ELF-1 (cell line): ENCODE measurements at regions not wholly inside any gene's neighbourhood (a gene's known extent, or its start where the extent isn't known, plus 50 kb on each side); places are given as distances from the start of the nearest gene placed in this dataset.

Experiments
- DNase-seq: peaks from one replicate; pipeline ENCODE4 v3.0.0-alpha.2; 2016; ENCODE audit warnings: low read depth, low spot score

DNA sequence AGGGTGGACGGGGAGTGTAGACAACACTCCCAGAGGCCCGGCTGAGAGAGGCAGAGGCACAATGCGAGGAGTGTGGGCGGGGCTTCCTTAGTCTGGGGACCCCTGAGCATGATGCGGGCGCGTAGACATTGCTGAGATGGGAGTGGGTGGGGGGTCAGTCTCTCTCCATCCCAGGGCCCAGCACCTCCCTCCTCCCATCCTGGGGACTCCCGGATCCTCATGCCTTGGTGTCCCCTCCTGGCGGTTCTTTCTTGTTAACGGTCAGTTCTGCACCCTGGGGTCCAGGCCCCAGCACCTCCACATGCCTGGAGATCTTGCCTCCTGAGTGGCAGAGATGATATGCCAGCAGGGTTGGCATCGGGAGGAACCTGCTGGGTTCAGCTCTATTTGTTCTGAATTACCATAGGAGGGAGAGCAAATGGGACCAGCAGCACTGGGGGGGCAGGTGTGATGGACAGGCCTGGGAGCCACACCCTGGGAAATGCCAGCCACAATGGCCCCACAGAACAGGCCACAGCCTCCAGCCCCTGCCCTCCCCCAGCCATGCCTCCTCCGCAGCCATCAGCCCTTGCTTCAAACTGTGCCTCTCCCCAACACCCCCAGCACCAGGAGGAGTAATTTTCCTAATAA is 55.7 kb downstream of the RTL6 start:
- no peak for DNase-seq

DNA sequence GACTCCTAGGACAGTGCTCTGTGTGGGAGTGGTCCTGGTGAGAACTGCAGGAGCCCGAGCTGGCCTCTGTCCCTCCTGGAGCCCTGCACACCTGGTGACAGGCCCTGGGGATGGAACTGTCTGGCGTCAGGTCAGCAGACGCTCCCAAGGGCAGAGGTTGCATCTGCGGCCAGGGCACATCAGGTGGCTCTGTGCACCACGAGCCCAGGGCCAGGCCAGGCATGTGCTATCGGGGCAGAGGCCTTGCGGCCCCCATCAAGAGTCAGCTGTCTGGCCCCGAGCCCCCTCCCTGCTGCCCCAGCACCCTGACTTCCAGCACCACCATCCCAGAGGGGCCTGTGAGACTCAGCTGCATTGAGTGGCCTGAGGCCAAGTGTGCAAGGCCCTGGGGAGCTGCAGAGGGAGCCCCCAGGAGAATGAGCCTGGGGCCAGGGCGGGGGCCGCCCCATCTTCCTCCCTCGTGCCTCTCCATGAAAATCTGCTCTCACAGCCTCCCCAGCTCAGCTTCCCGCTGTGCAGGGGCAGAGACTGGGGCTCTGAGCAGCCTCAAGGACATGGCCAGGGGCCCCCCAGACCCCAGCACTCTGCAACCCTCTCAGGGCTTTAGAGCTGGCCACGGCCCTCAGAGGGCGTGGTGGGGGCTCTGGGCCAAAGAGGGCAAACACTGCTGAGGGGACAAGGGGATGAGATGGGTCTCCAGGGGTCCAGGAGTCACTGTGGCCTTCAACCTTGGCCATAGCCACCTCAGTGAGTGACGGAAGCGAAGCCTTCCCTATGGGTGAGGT is 56.4 kb downstream of the RTL6 start:
- DNase-seq = no peak

DNA sequence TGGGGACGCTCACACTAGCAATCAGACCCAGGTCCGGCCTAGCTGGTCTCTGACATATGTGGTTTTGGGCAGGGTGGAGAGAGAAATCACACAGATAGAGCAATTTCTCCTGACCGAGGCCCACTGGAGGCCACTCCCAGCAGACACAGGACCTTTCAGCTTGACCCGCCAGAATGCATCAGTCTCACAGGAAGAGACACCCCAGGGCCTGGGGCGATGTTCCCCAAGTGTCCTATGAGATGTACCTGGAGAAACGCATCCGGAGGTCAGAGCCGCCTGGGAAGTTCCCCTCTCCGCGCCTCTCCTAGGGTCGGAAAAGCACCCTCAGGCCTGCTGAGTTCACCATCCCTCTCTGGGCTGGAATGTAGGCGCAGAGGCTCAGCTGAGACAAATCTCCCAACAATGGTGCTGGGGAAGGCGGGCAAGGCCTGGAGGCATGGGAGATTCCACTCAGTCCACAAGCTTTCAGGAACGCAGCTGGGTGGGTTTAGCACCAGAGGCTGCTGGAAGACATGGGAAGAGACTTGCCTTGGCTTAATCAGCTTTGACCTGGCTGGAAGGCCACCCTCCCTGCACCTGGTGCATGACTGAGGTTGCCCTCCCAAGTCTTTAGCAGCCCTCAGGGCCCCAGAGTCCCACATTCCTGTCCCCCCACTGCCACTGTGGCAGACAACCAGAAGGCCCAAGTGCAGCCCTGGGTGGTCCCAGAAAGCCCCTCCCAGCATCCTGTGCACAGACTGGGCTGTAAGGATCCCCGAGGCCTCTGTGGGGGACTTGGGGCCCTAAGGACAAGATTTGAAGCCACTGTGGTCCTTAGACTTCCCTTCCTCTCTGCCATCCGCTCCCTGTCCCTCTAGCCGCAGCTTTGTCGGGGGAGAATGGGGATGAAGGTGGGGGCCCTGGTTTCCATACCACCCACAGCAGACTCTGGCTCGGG is 57.5 kb downstream of the RTL6 start:
- DNase-seq = peak; percentile 86

DNA sequence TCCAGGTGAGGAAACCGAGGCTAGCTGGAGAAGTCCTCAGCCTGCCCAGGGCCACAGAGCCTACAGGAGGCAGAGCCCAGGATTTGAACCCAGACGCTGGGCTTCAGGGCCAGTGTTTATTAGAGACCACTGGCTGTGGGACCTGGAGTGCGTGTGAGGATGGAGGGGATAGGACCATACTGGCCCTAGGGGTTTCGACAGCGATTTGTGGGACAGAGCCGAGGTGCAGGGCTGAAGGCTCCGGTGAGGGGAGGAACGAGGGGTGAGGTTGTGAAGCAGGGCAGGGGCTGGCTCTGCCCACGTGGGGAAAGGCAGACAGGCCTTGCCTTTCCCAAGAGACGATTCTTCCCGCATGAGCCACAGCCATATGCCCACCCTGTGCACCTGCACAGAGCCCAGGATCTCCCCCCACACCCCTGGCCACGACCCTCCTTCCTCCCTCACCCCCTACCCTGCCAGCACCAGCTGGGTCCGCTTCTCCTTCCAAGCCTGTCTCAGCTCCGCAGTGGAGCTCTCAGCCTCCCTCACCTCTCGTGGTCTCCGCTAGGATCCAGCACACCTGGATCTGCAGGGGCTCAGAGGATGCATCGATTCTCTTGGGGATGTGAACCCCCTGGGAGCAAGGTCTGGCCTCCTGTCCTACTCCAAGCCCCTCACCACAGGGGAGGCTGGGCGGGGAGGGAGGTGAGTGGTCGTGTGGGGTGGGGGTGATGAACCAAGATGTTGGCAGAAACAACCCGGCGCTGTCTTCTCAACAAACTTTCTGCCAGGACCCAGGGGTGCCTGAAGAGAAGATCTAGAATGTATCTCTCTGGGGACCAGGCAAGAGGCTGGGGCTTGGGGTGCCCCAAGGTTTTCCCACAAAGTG is 58.4 kb downstream of the RTL6 start:
- DNase-seq = no peak

DNA sequence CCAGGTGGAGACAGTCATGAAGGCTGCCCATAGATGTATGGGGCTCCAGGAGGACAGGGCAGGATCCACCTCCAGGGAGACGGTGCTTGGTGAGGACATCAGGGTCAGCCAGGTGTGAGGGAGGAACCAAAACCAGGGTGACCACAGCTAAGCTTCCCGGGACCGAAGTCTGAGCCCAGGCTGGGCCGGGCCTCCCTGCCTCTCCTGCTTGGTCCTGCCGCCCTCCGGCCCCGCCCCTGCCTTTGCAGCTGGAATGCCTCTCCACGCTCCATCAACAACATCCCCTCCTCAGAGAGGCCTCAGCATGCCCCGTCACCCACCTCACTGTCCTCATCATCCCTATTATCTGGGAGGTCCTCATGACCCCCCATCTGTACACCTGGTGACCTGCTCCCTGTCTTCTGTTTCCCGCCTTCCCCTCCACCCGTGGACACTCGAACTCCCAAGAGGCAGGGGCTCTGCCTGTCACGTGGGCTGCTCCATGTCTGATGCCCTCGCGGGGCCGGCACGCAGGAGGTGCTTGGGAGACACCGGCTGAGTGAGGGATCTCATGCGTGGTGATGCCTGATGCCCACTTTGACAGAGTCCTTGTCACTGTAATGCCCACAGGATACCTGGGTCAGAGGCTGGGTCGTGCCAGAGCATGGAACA is 59.4 kb downstream of the RTL6 start:
- no peak for DNase-seq

DNA sequence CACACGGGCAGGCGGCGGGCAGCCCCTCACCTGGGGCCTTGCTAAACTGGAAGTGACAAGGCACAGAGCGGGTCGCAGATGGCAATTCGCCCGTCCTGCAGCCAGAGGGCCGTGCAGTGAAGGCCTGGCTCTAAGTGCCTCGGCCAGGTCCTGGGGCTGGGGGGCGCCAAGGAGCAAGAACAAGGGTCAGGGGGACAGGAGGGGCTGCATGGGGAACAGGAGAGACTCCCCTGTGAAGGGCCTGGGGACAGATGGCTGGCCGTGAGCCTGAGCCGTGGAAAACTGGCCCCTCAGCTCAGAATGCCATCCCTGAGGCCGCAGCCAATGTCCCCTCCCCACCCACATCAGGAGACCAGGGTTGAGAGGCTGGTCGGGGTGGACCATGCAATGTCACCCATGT is 60.0 kb downstream of the RTL6 start:
- DNase-seq = no peak

DNA sequence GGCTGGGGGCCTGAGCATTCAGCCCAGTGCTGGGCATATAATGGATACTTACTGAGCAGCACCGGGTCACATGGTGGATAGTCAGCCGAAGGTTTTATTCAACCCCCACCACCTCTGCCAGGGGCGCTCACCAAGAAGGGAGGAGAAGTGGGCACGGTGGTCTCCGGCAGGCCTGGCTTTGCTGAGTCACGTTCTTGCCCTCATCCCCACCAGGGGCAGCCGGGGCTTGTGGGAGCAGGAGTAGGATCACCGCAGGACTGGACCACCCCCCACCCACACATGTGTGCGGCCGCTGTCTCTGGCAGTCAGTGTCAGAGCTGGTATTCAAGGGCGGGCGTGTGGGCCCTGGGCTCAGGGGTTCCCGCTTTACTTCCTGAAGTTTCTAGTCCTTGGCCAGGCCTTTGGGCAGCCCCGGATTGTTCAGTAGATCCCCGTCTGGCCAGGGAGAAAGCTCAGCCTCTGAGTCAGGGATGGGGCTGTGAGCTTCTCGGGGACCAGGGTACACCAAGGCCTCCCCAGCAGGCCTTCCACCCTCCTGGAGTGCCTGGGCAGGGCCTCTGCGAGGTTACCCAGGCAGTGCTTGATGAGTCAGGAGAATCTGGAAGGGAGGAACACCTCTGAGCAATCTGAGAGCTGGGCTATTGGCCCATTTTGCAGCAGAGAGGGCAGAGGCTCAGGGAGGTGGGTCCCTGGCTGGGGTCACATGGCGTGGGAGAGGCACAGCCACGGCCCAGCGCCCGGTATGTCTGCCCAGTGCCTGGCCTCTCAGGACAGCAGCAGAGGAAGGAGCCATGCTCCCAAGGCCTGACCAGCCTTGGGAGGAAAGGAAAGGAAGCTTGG is 60.6 kb downstream of the RTL6 start:
- no peak for DNase-seq

DNA sequence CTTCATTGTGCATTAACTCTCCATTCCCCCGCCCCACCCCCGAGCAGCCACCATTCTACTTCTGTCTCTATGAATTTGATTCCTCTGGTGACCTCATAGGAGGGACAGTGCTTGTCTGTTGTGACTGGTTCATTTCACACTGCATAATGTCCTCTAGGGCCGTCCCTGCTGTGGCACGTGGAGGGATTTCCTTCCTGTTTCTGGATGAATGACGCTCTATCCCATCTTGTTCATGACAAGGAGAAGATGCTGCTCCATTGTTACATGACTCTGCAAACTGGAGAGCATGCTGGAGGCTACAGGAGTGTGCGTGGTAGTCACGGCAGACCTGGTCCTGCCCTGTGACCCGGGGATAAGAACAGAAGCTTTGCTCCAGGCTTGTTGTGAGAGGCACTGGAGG is 61.3 kb downstream of the RTL6 start:
- no peak for DNase-seq

DNA sequence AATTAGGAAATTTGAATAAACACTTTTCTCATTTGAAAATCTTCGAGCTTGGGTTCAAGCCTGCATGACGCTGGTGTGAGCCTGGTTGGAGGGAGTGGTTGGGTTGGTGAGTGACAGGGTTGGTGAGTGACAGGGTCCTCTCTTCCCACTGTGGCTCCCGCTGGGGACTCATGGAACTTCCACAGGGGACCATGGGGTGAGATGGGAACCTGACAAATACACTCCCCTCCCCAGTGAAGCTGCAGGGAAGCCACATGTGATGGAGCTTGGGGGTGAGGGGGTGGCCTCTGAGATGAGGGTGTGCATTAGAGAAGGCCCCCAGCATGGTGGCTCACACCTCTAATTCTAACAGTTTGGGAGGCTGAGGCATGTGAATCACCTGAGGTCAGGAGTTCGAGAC is 66.8 kb downstream of the RTL6 start:
- no peak for DNase-seq

DNA sequence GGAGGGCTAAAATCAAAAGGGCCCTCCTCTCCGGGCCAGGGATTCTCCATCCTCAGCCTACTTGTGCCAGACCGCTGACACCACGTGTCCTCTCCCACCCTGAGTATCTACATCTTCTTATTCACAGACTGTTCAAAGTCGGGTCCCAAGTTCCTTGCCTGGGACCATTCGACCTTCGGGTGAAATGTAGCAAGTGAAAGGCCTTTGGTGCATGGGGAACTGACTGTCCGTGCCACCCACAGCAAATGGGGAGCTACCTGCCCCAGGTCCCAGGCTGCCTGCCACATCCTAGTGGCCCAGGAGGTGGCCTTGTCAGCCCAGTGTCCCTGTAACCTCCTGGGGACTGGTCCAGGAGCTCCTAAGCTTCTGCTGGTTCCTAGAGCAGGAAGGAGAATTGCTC is 67.3 kb downstream of the RTL6 start:
- no peak for DNase-seq

DNA sequence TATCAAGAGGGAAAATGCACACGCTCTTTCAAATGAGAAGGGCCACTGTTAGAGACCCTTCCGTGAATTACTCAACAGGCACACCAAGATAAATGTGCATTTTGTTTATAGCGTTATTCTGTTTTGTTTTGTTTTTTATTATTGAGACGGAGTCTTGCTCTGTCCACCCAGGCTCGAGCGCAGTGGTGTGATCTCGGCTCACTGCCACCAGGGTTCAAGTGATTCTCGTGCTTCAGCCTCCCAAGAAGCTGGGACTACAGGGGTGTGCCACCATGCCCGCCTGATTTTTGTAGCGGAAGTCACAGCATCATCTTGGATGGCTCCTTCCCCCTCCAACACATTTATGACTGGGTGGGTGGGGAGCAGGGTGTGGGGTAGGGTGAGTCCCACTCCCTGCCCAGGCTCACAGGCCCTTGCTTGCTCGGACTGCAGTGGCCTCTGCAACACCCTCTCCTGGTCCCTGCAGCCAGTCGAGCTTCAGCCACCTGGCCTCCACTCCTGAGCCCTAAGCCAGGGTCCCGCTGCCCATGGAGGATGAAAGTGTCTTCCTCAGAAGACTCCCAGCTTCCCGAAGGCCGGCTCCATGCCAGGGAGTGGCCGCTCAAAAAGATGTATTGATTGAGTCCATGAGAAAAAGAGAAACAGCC is 68.0 kb downstream of the RTL6 start:
- no peak for DNase-seq

DNA sequence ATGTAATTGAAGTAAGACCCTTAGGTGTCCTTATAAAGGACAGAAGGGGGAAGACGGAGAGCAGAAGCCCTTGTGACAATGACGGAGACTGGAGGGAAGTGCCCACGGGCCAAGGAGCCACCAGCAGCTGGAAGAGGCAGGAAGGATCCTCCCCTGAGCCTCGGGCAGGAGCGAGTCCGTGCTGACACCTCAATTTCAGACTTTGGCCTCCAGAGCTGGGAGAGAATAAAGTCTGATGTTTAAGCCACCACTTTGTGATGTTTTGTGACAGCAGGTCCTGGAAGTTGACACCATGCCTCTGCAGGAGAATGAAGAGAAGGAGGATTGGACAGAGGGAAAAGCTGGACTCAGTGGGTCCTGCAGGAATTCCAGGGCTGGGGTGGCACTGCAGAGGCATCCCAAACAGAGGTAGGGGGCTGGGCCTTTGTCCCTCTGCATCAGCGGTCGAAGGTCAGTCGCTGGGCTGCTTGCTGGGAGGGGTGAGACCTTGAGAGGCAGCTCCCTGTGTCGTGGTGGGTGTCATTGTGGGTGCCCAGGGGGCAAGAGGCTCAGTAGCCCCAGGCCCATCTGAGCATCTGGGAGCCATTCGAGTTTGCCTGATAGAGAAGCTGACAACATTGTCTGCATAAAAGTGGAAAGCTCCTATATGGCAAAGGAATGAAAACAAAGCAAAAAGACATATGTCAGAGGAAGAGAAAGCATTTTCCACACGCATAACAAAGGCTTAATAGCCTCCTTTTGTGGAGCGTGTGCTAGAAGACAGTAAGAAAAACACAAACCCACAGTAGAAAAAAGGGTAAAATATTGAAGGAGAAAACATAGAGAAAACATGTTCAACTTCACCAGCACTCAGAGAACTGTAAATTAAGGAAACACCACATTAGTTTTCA is 68.8 kb downstream of the RTL6 start:
- DNase-seq = no peak

DNA sequence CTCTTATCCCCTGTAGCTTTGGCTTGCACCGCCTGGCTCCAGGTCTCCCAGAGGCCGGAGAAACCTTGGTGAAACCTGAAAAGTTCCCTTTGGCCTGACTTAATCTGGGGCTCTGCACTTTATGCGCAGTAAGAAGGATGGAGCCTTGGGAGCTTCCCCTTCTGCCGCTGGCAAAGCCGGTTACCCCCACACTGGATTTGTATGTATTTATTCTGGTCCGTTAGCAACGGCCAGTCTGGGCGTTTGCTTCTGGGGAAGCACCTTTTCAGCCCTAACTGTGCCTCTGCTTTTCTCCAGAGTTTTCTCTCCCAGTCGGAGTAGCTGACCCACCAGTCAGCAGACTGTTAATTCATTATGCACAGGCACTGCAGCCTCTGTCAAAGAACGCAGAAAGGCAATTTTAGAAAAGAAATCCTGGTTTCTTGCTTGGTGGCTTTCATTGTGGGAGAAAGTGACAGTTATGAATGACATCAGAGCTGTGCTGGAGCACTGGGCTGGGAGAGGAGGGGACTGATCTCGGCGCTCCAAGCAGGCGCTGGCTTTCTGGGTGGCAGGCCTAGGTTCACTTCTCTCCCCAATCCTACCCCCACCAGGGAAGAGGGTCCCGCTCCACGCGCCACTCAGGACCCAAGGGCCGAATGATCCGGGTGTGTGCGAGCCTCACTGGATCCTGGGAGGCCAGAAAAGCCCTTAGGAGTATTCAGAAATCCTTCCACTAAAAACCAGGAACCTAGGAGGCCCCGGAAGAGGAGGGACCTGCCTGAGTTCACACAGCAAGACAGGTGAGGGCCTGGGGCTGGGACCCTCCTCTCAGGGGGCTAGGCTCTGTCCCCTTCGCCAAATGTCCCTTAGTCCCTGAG is 70.2 kb downstream of the RTL6 start:
- no peak for DNase-seq

DNA sequence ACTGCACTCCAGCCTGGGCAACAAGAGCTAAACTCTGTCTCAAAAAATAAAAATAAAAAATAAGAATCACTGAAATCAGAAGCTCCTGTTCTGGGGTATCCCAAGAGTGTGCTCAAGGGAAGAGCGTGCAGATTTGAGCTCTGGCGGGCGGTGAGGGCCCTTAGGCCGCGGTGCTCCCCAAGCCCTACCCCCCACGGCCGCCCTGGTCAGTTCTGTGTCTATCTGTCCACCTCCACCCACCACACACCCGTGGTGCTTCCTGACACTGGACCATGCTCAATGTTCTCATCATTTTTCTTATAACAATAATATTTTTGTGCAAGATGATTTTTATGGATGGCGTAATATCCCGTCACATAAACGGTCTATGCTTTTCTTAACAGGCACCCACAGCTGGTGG is 71.1 kb downstream of the RTL6 start:
- no peak for DNase-seq

DNA sequence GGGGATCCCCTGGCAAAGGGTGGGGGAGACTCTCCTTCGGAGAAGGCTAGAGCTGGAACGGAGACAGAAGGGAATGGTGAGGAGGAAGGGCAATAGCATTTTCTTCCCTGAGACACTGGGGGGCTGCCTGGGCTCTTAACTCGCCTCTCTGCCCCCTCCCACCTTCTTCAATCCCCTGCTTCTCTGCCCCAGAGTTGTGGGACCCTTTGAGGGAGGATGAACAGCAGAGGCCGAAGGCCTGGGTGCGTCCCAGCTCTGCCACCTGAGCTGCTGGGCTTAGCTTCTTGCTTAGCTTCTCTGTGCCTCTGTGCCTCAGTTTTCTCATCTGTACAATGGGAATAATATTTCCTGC is 72.4 kb downstream of the RTL6 start:
- DNase-seq = no peak

DNA sequence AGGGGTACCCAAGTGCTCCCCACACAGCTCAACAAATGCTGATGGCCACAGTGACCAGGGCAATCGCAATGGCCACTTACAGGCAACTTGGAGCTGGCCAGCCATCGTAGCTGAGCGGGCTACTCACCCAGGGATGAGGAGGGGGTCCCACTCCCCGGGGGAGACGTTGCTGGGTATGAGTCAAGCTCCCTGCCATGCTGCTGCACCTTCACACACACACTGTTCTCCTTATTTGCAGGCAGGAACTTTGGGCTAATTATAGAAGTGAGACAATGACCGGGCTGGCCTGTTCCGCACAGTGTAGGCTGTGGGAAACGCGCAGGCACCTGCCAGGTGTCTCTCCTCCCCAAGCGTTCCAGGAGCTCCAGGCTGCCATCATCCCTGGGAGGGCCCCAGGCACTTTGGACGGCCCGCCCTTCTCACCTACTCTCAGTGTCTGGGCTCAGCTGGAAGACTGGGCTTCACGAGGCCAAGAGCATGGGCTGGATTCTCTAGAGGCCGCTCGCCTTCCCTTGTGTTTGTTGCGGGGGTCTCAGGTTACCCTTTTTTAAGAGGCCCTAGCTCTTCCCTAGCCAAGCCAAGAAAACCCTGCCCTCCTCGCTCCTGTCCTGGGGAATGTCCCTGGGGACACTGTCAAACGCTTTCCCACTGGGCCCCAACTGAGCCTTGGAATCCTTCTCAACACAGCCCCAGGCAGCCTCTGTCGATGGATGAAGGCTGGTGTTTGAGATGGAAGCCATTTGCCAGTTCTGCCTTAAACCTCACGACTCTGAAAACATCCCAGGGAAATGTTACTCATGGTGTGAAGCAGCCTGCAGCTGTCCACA is 73.0 kb downstream of the RTL6 start:
- DNase-seq = peak; percentile 85

DNA sequence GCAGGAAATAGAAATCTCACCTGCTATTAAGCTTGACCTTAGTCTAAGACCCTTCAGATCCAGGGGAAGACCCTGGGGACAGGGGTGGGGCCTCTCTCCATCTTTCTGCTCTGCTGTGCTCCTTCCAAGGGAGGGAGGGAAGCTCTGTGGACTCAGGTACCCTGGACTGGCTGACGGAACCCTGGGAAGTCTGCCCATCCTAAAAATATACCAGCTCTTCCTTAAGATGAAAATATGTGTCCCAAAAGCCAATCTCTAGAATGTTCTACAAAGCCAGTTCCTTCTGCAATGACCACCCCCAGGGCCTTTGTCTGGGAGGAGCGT is 73.7 kb downstream of the RTL6 start:
- DNase-seq = no peak
